ENCODE measurements at regions not wholly inside any gene's neighbourhood (a gene's known extent, or its start where the extent isn't known, plus 50 kb on each side); places are given as distances from the start of the nearest gene placed in this dataset.

- Histone ChIP-seq H3K27me3 (ENCODE audit: control insufficient read depth in 4 of 4, insufficient read depth in 4 of 4, low read length in 3 of 4) (no peaks in the 10 kb centered on the region), H3K9me3 (ENCODE audit: control insufficient read depth in 4 of 4, low read length in 3 of 4) (no peaks in the 10 kb centered on the region), H3K36me3 (ENCODE audit: control insufficient read depth in 4 of 4, insufficient read depth in 3 of 4, low read depth in 1 of 4, low read length in 3 of 4) (no peaks in the 10 kb centered on the region), H3K9ac (ENCODE audit: low read depth in 1 of 2, low read length in 2 of 2) (no peak overlapping the region), H3K4me1 (ENCODE audit: control insufficient read depth in 4 of 4, insufficient read depth in 4 of 4, low read length in 3 of 4) (peaks cover 15 to 35% (median 26%) of the 10 kb centered on the region in 4 donors), H3K4me3 (ENCODE audit: low read depth in 1 of 3, low read length in 3 of 3) (no peak overlapping the region), H3K27ac (ENCODE audit: low read depth in 1 of 2, low read length in 2 of 2) (no peak overlapping the region)
- TF ChIP-seq JUND (IDR thresholded peaks at IDR 0.05), result no peak
- no peak for TF ChIP-seq FOXA2 (IDR thresholded peaks at IDR 0.05)
- no peak for TF ChIP-seq REST (IDR thresholded peaks at IDR 0.05)
- TF ChIP-seq YY1 (IDR thresholded peaks at IDR 0.05), result no peak
- TF ChIP-seq ATF3 (IDR thresholded peaks at IDR 0.05), result no peak
- no peak for TF ChIP-seq TAF1 (conservative IDR thresholded peaks at IDR 0.05)
- TF ChIP-seq GABPA (IDR thresholded peaks at IDR 0.05 in 1 of 2, conservative IDR thresholded peaks at IDR 0.05 in 1 of 2), result no peak
- no peak for TF ChIP-seq ZBTB33 (IDR thresholded peaks at IDR 0.05)
- TF ChIP-seq NR2F2 (IDR thresholded peaks at IDR 0.05), result no peak
- TF ChIP-seq EGR1 (IDR thresholded peaks at IDR 0.05; ENCODE audit: low read depth in 2 of 2), result no peak
- no peak for TF ChIP-seq RAD21 (IDR thresholded peaks at IDR 0.05)
- no peak for TF ChIP-seq RXRA (IDR thresholded peaks at IDR 0.05)
- TF ChIP-seq SP1 (IDR thresholded peaks at IDR 0.05), result no peak
- TF ChIP-seq HNF4G (IDR thresholded peaks at IDR 0.05), result no peak
- TF ChIP-seq HNF4A (conservative IDR thresholded peaks at IDR 0.05), result no peak
- no peak for TF ChIP-seq CTCF (IDR thresholded peaks at IDR 0.05; ENCODE audit: low read depth, low read length, missing input control)
- no peak for TF ChIP-seq FOXA1 (IDR thresholded peaks at IDR 0.05)
- DNase-seq (ENCODE audit: low spot score), result no peak
- WGBS, result 94% methylated on average over 1 of the region's 1 CpG
Measured at GRCh38 chr7:41451826-41452225, 251.1 kb downstream of the INHBA start.

- no peak for TF ChIP-seq FOXA2 (IDR thresholded peaks at IDR 0.05)
- TF ChIP-seq RAD21 (IDR thresholded peaks at IDR 0.05), result peak in 1 of 2 donors; percentile 50
- peak; percentile 68 for TF ChIP-seq SP1 (IDR thresholded peaks at IDR 0.05)
- TF ChIP-seq FOXA1 (IDR thresholded peaks at IDR 0.05), result no peak
- no peak for TF ChIP-seq NR2F2 (IDR thresholded peaks at IDR 0.05)
- no peak for TF ChIP-seq CTCF (IDR thresholded peaks at IDR 0.05; ENCODE audit: low read depth, low read length, missing input control)
- TF ChIP-seq YY1 (IDR thresholded peaks at IDR 0.05), result peak; percentile 22
- no peak for TF ChIP-seq TAF1 (conservative IDR thresholded peaks at IDR 0.05)
- TF ChIP-seq JUND (IDR thresholded peaks at IDR 0.05), result peak in 1 of 2 donors; percentile 22
- TF ChIP-seq ATF3 (IDR thresholded peaks at IDR 0.05), result peak; percentile 47
- TF ChIP-seq HNF4A (conservative IDR thresholded peaks at IDR 0.05), result peak; percentile 67 to 72
- peak; percentile 40 to 58 for TF ChIP-seq RXRA (IDR thresholded peaks at IDR 0.05)
- no peaks in the 10 kb centered on the region for H3K9me3 ChIP-seq (ENCODE audit: control insufficient read depth in 4 of 4, low read length in 3 of 4)
- no peaks in the 10 kb centered on the region for H3K36me3 ChIP-seq (ENCODE audit: control insufficient read depth in 4 of 4, insufficient read depth in 3 of 4, low read depth in 1 of 4, low read length in 3 of 4)
- H3K4me1 ChIP-seq (ENCODE audit: control insufficient read depth in 4 of 4, insufficient read depth in 4 of 4, low read length in 3 of 4), result peaks cover 17 to 51% (median 40%) of the 10 kb centered on the region in 4 donors
- peak overlapping the region; percentile 39 to 54 for H3K27ac ChIP-seq (ENCODE audit: low read depth in 1 of 2, low read length in 2 of 2)
- no peaks in the 10 kb centered on the region for H3K27me3 ChIP-seq (ENCODE audit: control insufficient read depth in 4 of 4, insufficient read depth in 4 of 4, low read length in 3 of 4)
- no peak overlapping the region for H3K4me3 ChIP-seq (ENCODE audit: low read depth in 1 of 3, low read length in 3 of 3)
- 42% methylated on average over 5 of the region's 5 CpGs for whole genome bisulfite sequencing
- no peak overlapping the region for H3K9ac ChIP-seq (ENCODE audit: low read depth in 1 of 2, low read length in 2 of 2)
- no peak for DNase-seq (ENCODE audit: low spot score)
Measured at GRCh38 chr7:41449694-41450093, 253.2 kb downstream of the INHBA start.

All from liver (tissue), 8 donors.